PC-9 (cell line): ENCODE measurements at regions not wholly inside any gene's neighbourhood (a gene's known extent, or its start where the extent isn't known, plus 50 kb on each side); places are given as distances from the start of the nearest gene placed in this dataset.

Experiments
- EZH2 ChIP-seq: fragments of 200-600 bp; sonication (generic); IDR thresholded peaks from 2 replicates; pipeline ENCODE4 v1.8.0; 2017; ENCODE audit warnings: antibody characterized with exemption, low read depth
- TF ChIP-seq, protein P1 (sequence below): fragments of 200-600 bp; sonication (generic); conservative IDR thresholded peaks from 2 replicates; pipeline ENCODE4 v1.6.1; 2017; ENCODE audit warnings: mixed run types, antibody characterized with exemption, mild to moderate bottlenecking, moderate library complexity

DNA sequence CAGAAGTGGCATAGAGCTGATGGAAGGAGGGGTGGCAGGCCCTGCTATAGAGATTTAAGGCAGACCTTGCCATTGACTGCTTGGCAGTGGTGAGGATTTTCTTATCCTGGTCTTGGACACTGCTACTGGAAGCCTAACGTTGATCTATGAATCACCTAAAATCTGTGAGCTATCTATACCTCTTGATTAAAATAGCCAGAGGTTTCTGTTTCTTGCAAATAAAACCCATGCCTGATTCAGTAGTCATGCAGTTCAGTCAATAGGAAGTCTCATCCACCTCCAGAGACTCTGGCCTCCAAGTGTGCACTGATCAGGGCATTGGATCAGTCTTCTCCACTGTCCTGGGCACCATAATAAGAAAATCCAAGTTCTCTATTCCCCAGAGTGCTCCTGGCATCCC, 286.5 kb downstream of the PTEN start:
- TF ChIP-seq, protein P1, sequence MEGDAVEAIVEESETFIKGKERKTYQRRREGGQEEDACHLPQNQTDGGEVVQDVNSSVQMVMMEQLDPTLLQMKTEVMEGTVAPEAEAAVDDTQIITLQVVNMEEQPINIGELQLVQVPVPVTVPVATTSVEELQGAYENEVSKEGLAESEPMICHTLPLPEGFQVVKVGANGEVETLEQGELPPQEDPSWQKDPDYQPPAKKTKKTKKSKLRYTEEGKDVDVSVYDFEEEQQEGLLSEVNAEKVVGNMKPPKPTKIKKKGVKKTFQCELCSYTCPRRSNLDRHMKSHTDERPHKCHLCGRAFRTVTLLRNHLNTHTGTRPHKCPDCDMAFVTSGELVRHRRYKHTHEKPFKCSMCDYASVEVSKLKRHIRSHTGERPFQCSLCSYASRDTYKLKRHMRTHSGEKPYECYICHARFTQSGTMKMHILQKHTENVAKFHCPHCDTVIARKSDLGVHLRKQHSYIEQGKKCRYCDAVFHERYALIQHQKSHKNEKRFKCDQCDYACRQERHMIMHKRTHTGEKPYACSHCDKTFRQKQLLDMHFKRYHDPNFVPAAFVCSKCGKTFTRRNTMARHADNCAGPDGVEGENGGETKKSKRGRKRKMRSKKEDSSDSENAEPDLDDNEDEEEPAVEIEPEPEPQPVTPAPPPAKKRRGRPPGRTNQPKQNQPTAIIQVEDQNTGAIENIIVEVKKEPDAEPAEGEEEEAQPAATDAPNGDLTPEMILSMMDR = no peak
- no peak for TF ChIP-seq EZH2
